Right atrium auricular region (tissue), 2 donors: ENCODE measurements at regions not wholly inside any gene's neighbourhood (a gene's known extent, or its start where the extent isn't known, plus 50 kb on each side); places are given as distances from the start of the nearest gene placed in this dataset.

Source experiments
- DNase-seq: peaks from one replicate; pipeline ENCODE4 v3.0.0-alpha.2; 2019; ENCODE audit warnings: low spot score
- H3K27ac ChIP-seq, 2 donors: fragments of 200-600 bp; sonication (generic); 1 replicate in 1 of 2; 2 replicates in 1 of 2; pipeline ENCODE4 v1.5.1; 2016 to 2019
- H3K27me3 ChIP-seq, 2 donors: fragments of 200-600 bp; sonication (generic); one replicate each; pipeline versions ENCODE4 v1.5.1 to v1.6.0; 2017 to 2019
- H3K36me3 ChIP-seq: fragments of 200-600 bp; sonication (generic); one replicate; pipeline ENCODE4 v1.5.1; 2016
- H3K4me1 ChIP-seq, 2 donors: fragments of 200-600 bp; sonication (generic); one replicate each; pipeline versions ENCODE4 v1.5.1 to v1.6.0; 2017 to 2019
- H3K4me3 ChIP-seq, 2 donors: fragments of 200-600 bp; sonication (generic); 1 replicate in 1 of 2; 2 replicates in 1 of 2; pipeline ENCODE4 v1.5.1; 2017 to 2019; ENCODE audit warnings: mild to moderate bottlenecking in 1 of 2, moderate library complexity in 1 of 2
- H3K9me3 ChIP-seq, 2 donors: fragments of 200-600 bp; sonication (generic); one replicate each; pipeline ENCODE4 v1.5.1; 2019
- CTCF ChIP-seq, 2 donors: fragments of 200-600 bp; sonication (generic); IDR thresholded peaks; one replicate each; pipeline ENCODE4 v1.5.1; 2019; ENCODE audit warnings: antibody characterized with exemption in 2 of 2

DNA sequence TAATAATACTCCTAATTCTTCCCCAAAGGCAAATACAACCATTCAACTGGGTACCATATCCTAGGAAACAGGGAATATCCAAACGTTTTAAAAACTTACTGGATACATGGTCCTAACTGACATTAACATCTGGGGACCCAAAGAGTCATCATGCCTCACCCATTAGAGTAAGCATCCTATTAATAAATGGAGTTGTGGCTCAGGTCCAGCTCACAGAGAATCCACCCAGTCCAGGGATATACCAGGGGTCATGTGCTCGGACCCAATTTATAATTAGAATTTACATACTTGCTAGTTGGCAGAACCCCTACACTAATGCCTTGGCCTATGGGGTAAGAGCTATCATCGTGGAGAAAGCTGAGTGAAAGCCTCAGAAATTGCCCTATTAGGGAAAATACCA, 670.0 kb downstream of the XPNPEP1 start:
- no peaks in the 10 kb centered on the region for H3K27me3 ChIP-seq
- no peaks in the 10 kb centered on the region for H3K36me3 ChIP-seq
- H3K27ac ChIP-seq = no peak overlapping the region
- no peak for DNase-seq
- no peaks in the 10 kb centered on the region for H3K4me1 ChIP-seq
- no peaks in the 10 kb centered on the region for H3K9me3 ChIP-seq
- H3K4me3 ChIP-seq = no peak overlapping the region
- no peak for TF ChIP-seq CTCF (IDR thresholded peaks at IDR 0.05)

- Histone ChIP-seq H3K9me3 (no peaks in the 10 kb centered on the region), H3K36me3 (no peaks in the 10 kb centered on the region), H3K4me1 (no peaks in the 10 kb centered on the region), H3K27me3 (no peaks in the 10 kb centered on the region), H3K27ac (no peak overlapping the region), H3K4me3 (no peak overlapping the region)
- TF ChIP-seq CTCF (IDR thresholded peaks at IDR 0.05) = no peak
- no peak for DNase-seq
Observed at GRCh38 chr10:109250152-109250551, 673.2 kb downstream of the XPNPEP1 start.

- Histone ChIP-seq H3K27ac (no peak overlapping the region), H3K27me3 (no peaks in the 10 kb centered on the region), H3K4me3 (no peak overlapping the region), H3K9me3 (no peaks in the 10 kb centered on the region), H3K36me3 (no peaks in the 10 kb centered on the region), H3K4me1 (no peaks in the 10 kb centered on the region)
- TF ChIP-seq CTCF (IDR thresholded peaks at IDR 0.05) = no peak
- DNase-seq = no peak
Observed at GRCh38 chr10:109247814-109248213, 675.5 kb downstream of the XPNPEP1 start.

- no peak overlapping the region for H3K4me3 ChIP-seq
- H3K27me3 ChIP-seq = no peaks in the 10 kb centered on the region
- H3K27ac ChIP-seq = no peak overlapping the region
- no peaks in the 10 kb centered on the region for H3K9me3 ChIP-seq
- DNase-seq = no peak
- no peaks in the 10 kb centered on the region for H3K36me3 ChIP-seq
- TF ChIP-seq CTCF (IDR thresholded peaks at IDR 0.05) = no peak
- no peaks in the 10 kb centered on the region for H3K4me1 ChIP-seq
Observed at GRCh38 chr10:109245821-109246220, 677.5 kb downstream of the XPNPEP1 start.

DNA sequence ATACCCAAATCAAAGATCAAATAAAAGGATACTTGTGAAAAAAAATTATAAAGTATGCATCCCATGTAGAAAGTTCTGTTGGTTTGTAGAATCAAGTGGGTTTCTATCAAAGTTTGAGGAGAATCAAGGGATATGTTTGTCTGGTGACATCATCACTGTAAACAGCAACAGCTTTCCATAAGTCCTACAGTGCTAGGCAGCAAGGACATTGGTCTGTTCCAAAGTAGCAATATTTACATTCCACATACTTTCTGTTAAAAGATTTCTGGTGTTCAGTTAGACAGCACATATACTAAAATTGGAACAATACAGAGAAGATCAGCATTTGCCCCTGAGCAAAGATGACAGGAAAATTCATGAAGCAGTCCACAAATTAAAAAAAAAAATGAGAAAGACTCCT, 683.9 kb downstream of the XPNPEP1 start:
- H3K4me1 ChIP-seq = no peaks in the 10 kb centered on the region
- no peak for TF ChIP-seq CTCF (IDR thresholded peaks at IDR 0.05)
- no peaks in the 10 kb centered on the region for H3K9me3 ChIP-seq
- H3K4me3 ChIP-seq = no peak overlapping the region
- no peak for DNase-seq
- no peaks in the 10 kb centered on the region for H3K36me3 ChIP-seq
- no peak overlapping the region for H3K27ac ChIP-seq
- no peaks in the 10 kb centered on the region for H3K27me3 ChIP-seq

DNA sequence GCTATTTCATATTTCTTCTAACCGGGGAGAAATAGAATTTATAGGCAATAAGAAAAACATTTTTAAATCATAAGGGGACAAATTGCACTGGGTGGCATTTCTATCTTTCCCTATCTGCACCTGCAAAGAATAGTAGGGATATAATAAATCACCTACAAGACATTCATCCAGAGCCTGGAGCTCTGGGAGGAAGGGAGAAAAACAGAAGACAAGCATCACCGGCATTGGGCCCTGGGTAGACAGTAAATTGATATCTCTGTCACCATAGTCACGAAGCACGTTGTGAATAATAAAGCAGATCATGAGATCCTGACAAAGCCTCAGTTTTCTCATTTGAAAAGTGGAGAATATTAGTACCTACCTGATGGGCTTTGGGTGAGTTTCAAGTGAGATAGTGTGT, 685.6 kb downstream of the XPNPEP1 start:
- H3K27me3 ChIP-seq = no peaks in the 10 kb centered on the region
- TF ChIP-seq CTCF (IDR thresholded peaks at IDR 0.05) = no peak

More for the DNA sequence above, 685.6 kb downstream of the XPNPEP1 start:
- H3K4me3 ChIP-seq = no peak overlapping the region
- H3K27ac ChIP-seq = no peak overlapping the region
- H3K4me1 ChIP-seq = no peaks in the 10 kb centered on the region
- no peaks in the 10 kb centered on the region for H3K9me3 ChIP-seq
- no peak for DNase-seq
- no peaks in the 10 kb centered on the region for H3K36me3 ChIP-seq
